Spinal cord (tissue), 9 donors: ENCODE measurements at regions not wholly inside any gene's neighbourhood (a gene's known extent, or its start where the extent isn't known, plus 50 kb on each side); places are given as distances from the start of the nearest gene placed in this dataset.

Source experiments
- DNase-seq, 6 donors: peaks; one replicate each; pipeline versions ENCODE4 v3.0.0 to v3.0.0-alpha.2; 2013 to 2015; ENCODE audit warnings: low spot score in 6 of 6, low read depth in 4 of 6
- H3K27ac ChIP-seq: one replicate; pipeline ENCODE4 v1.5.1; 2013; ENCODE audit warnings: low read depth, low read length, control low read depth
- H3K27me3 ChIP-seq: one replicate; pipeline ENCODE4 v1.6.1; 2013; ENCODE audit warnings: low read length; ENCODE audit not compliant: control insufficient read depth, insufficient read depth
- H3K36me3 ChIP-seq: one replicate; pipeline ENCODE4 v1.6.1; 2013; ENCODE audit warnings: low read length; ENCODE audit not compliant: control insufficient read depth, insufficient read depth
- H3K4me1 ChIP-seq: one replicate; pipeline ENCODE4 v1.6.1; 2013; ENCODE audit warnings: low read length; ENCODE audit not compliant: control insufficient read depth, insufficient read depth
- H3K4me3 ChIP-seq: one replicate; pipeline ENCODE4 v1.5.1; 2013; ENCODE audit warnings: low read depth, low read length, control low read depth
- H3K9me3 ChIP-seq: one replicate; pipeline ENCODE4 v1.6.1; 2013; ENCODE audit warnings: low read length; ENCODE audit not compliant: control insufficient read depth, insufficient read depth
- WGBS: methylation state at CpG from one replicate; pipeline ENCODE4 v1.1.5; 2013; ENCODE audit warnings: missing lambda C conversion rate; ENCODE audit not compliant: insufficient coverage; 5-methylcytosine and 5-hydroxymethylcytosine counted together
- donor health status: healthy.

GRCh38 chr1:81554108-81554507, 246.6 kb upstream of the ADGRL2 start:
- Histone ChIP-seq H3K4me1 (no peaks in the 10 kb centered on the region), H3K36me3 (no peaks in the 10 kb centered on the region)
- WGBS: 63% methylated on average over 1 of the region's 2 CpGs

GRCh38 chr1:81553503-81553902, 247.2 kb upstream of the ADGRL2 start:
- no CpG with 5 or more reads among the region's 1 CpG for WGBS
- Histone ChIP-seq H3K27ac (no peak overlapping the region), H3K9me3 (no peaks in the 10 kb centered on the region), H3K36me3 (no peaks in the 10 kb centered on the region), H3K27me3 (no peaks in the 10 kb centered on the region), H3K4me1 (no peaks in the 10 kb centered on the region), H3K4me3 (no peak overlapping the region)
- no peak for DNase-seq

More at GRCh38 chr1:81554108-81554507, 246.6 kb upstream of the ADGRL2 start:
- Histone ChIP-seq H3K9me3 (no peaks in the 10 kb centered on the region), H3K27ac (no peak overlapping the region), H3K27me3 (no peaks in the 10 kb centered on the region), H3K4me3 (no peak overlapping the region)
- DNase-seq: no peak

GRCh38 chr1:81551946-81552345, 248.8 kb upstream of the ADGRL2 start:
- Histone ChIP-seq H3K27ac (no peak overlapping the region), H3K4me3 (no peak overlapping the region), H3K4me1 (no peaks in the 10 kb centered on the region), H3K27me3 (no peaks in the 10 kb centered on the region), H3K9me3 (no peaks in the 10 kb centered on the region), H3K36me3 (no peaks in the 10 kb centered on the region)
- no peak for DNase-seq
- 40% methylated on average over 1 of the region's 1 CpG for WGBS

DNA sequence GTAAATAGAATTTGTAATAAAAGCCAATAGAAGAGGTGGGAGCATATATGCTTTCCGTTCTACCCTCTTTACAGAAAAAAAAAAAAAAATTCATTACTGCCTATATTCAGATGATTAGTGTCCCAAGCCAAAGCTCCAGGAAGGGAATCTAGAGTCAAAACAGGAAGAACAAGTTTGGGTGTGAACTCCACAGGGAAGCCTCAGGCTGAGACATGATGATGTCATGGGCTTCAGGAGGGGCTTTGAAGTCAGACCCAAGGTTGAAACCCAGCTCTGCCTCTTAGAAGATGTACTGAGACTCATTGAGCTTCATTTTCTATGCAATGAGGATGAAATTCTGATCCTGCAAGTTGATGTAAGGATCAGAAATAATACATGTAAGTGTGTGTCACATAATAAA, 250.0 kb upstream of the ADGRL2 start:
- Histone ChIP-seq H3K36me3 (no peaks in the 10 kb centered on the region), H3K9me3 (no peaks in the 10 kb centered on the region), H3K27ac (no peak overlapping the region), H3K4me1 (no peaks in the 10 kb centered on the region), H3K27me3 (no peaks in the 10 kb centered on the region), H3K4me3 (no peak overlapping the region)
- DNase-seq: no peak
- no CpG with 5 or more reads among the region's 1 CpG for WGBS

DNA sequence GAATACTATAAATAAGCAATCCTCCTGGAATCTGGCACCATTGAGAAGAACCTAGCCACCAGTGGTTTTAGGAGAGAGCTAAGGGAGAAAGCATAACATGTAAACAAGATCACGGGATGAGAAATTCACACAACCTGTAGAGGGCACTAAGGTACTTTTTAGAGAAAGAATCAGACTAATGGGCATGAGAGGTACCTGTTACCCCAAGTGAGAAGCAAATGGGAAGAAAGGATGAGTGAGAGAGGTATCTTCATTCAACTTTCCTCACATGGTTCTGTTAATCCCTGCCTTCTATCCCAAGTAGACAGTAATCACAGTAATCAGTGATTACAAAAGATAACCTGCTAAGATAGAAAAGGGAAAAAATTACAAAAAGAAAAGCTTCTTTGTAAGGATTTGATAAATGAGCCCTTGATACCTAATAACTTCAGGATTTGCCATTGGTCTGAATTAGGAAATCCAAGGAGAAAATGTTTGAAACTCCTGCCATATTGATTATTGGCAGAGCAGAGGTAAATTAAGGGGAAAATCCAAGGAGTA, 251.1 kb upstream of the ADGRL2 start:
- Histone ChIP-seq H3K4me3 (no peak overlapping the region), H3K9me3 (no peaks in the 10 kb centered on the region), H3K36me3 (no peaks in the 10 kb centered on the region), H3K27ac (no peak overlapping the region), H3K27me3 (no peaks in the 10 kb centered on the region), H3K4me1 (no peaks in the 10 kb centered on the region)
- 22% methylated on average over 1 of the region's 1 CpG for WGBS
- peak in 2 of 6 donors; percentile 20 to 40 for DNase-seq

DNA sequence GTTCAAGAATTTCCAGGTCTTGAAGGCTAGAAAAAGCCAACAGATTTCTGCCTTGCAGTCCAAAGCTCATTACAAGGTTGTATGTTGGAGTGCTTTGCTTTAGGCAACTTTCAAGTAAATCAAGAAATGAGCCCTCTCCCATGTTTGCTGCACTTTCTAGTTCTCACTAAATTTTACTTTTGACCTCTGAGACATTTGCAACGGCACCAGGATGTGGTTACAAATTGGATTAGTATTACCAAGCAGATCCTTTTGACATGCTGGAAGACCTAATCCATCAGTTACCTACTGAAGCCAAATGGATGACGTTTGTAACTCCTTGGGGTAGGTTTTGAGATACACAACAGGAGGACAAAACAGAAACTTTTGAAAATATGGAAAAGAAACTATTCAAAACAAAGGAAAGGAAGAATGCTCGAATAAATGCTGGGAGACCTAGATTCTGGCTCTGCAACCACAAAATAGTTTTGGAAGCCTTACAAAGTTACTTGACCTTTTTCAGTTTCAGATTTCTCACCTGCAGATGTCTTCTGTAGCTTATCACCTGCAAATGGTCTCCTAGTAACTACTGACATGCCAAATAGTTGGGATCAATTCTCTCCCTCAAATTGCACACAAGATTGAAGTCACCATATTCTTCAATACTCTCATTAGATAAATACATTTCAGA, 251.7 kb upstream of the ADGRL2 start:
- no peaks in the 10 kb centered on the region for H3K4me1 ChIP-seq
- H3K27ac ChIP-seq: no peak overlapping the region
- no peak for DNase-seq
- no peaks in the 10 kb centered on the region for H3K36me3 ChIP-seq
- no peak overlapping the region for H3K4me3 ChIP-seq
- no CpG with 5 or more reads among the region's 3 CpGs for WGBS
- H3K9me3 ChIP-seq: no peaks in the 10 kb centered on the region
- no peaks in the 10 kb centered on the region for H3K27me3 ChIP-seq

DNA sequence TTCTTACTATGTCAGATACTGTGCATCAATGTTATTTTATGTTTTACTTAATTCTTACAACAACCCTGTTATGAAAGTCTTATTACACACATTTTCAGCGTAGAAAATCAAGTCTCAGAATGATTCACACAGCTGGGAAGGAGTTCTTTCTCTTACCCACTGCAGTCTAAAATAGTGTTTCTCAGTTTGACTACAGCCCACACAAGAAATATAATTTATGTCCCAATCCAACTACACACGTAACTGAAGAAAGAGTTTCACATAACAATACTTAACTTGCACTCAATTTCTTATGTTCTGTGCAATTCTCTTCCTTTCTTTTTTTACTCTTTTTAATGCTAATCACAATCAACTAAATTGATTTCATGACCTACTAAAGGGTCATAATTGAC, 252.8 kb upstream of the ADGRL2 start:
- Histone ChIP-seq H3K36me3 (no peaks in the 10 kb centered on the region), H3K27me3 (no peaks in the 10 kb centered on the region), H3K4me1 (no peaks in the 10 kb centered on the region), H3K4me3 (no peak overlapping the region), H3K27ac (no peak overlapping the region), H3K9me3 (no peaks in the 10 kb centered on the region)
- WGBS: 69% methylated on average over 1 of the region's 2 CpGs
- DNase-seq: no peak

GRCh38 chr1:81547261-81547911, 253.3 kb upstream of the ADGRL2 start:
- peak in 2 of 6 donors; percentile 16 to 38 for DNase-seq
- H3K9me3 ChIP-seq: no peaks in the 10 kb centered on the region
- peak overlapping the region; percentile 29 for H3K27ac ChIP-seq
- 89% methylated on average over 1 of the region's 6 CpGs for WGBS
- no peaks in the 10 kb centered on the region for H3K27me3 ChIP-seq
- no peak overlapping the region for H3K4me3 ChIP-seq
- no peaks in the 10 kb centered on the region for H3K4me1 ChIP-seq
- no peaks in the 10 kb centered on the region for H3K36me3 ChIP-seq

GRCh38 chr1:81545734-81546133, 255.0 kb upstream of the ADGRL2 start:
- DNase-seq: no peak
- WGBS: 100% methylated on average over 3 of the region's 6 CpGs
- no peaks in the 10 kb centered on the region for H3K27me3 ChIP-seq
- H3K36me3 ChIP-seq: no peaks in the 10 kb centered on the region
- H3K27ac ChIP-seq: no peak overlapping the region
- no peaks in the 10 kb centered on the region for H3K4me1 ChIP-seq
- H3K4me3 ChIP-seq: no peak overlapping the region
- H3K9me3 ChIP-seq: no peaks in the 10 kb centered on the region

GRCh38 chr1:81543764-81544163, 257.0 kb upstream of the ADGRL2 start:
- no peaks in the 10 kb centered on the region for H3K36me3 ChIP-seq
- H3K4me1 ChIP-seq: no peaks in the 10 kb centered on the region
- H3K4me3 ChIP-seq: no peak overlapping the region
- no peaks in the 10 kb centered on the region for H3K27me3 ChIP-seq
- H3K27ac ChIP-seq: no peak overlapping the region
- H3K9me3 ChIP-seq: no peaks in the 10 kb centered on the region
- DNase-seq: no peak
- 81% methylated on average over 5 of the region's 6 CpGs for WGBS
